ENCODE measurements at regions not wholly inside any gene's neighbourhood (a gene's known extent, or its start where the extent isn't known, plus 50 kb on each side); places are given as distances from the start of the nearest gene placed in this dataset.
"Not testable (repeated sequence)": the region's sequence is repeated elsewhere in the genome, so short reads cannot be mapped to it uniquely, and the experiment has no call there.

DNA sequence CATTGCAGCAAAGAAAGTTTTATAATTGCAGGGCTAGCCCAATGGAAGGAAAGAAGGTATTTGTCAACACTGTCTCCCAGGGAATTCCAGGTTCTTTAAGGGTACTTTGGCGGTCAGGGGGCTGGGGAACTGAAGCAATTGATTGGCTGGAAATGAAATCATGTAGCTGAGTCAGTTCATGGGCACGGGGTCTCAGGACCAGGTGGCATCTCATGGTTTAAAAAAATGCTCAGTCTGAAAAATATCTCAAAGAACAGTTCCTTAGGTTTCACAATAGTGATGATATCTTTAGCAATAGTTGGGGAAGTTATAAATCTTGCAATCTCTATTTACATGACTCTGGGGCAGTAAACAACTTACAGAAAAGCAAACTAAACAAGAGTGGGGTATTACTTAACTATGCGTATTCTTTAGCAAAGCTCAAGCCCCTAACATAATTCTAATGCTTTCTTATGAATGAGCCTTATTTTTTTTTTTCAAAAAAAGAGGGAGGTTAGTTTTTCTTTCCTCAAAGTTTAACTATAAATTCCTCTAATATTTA, 376.9 kb upstream of the NRG3 start:
- no peak for DNase-seq

DNA sequence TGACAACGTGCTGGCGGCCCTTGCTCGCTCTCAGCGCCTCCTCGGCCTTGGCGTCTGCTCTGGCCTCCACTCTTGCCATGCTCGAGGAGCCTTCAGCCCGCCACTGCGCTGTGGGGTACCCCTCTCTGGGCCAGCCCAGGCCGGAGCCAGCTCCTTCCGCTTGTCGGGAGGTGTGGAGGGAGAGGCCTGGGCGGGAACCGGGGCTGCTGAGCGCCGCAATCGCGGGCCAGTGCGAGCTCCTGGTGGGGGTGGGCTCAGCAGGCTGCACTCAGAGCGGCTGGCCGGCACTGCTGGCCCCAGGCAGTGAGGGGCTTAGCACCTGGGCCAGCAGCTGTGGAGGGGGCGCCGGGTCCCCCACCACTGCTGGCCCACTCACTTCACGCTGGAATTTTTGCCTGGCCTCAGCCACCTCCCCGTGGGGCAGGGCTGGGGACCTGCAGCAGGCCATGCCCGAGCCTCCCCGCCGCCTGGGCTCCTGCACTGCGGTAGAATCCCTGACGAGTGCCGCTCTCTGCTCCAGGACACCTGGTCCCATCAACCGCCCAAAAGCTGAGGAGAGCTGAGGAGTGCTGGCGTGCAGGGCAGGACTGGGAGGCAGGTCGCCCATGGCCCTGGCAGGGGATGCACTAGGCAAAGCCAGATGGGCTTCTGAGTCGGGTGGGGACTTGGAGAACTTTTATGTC, 372.2 kb upstream of the NRG3 start:
- DNase-seq, result no peak

DNA sequence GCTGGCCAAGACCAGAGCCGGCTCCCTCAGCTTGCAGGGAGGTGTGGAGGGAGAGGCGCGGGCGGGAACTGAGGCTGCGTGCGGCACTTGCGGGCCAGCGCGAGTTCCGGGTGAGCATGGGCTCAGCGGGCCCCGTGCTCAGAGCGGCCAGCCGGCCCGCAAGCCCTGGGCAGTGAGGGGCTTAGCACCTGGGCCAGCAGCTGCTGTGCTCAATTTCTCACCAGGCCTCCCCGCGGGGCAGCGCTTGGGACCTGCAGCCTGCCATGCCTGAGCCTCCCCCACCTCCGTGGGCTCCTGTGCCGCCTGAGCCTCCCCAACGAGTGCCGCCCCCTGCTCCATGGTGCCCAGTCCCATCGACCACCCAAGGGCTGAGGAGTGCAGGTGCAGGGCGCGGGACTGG, 369.2 kb upstream of the NRG3 start:
- not testable (repeated sequence) for DNase-seq

DNA sequence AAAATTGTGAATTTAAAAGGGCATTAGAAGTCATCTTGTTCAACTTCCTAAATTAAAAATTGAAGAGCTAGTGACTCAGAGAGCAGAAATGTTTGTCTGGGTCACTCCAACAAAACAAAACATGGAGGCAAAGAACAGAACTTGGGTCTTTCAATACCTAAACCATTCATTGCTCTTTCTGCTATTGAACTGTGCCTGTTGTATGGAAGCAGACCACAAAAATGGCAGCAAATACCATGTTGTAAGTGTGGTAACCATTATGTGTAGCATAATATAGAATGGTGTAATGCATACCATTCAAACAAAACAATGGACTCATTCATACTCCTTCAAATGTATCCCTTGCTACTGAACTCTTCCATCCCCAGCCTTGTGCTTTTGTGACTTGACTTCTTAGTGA, 360.2 kb upstream of the NRG3 start:
- DNase-seq, result no peak

DNA sequence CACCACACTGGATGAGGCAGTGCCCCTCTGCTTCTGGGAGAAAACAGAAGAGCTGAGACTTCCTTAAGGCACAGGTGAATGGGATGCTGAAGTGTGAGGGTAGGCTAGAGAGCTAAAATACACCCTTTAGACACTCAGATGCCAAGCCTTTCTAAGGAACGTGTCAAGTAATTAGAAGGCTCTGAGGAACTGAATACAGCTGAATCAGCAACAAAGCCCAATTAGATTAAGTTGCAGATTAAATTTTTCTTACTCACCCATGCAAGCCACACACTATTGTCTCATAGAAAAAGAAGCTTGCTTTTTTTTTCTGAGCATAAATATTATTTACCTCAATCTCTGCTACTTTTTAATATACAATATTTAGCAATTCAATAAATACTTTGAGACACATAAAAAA, 354.3 kb upstream of the NRG3 start:
- no peak for DNase-seq

DNA sequence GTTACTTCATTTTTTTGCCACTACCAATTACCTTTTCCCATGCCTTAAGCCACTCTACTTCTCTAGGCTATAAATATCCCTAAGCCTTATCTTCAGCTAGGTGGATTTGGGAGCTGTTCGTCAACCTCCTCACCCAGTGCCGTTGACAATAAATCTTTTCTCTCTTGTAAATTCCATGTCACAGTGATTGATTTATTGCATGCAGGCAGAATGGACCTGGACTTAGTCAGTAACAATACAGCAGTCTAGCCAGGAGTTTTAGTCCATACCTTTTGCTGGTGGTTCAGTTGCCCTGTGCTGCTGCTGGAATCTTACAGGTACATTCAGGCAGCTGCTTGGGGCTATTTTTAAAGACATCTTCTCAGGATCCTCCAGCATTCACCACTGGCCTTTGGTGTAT, 350.5 kb upstream of the NRG3 start:
- no peak for DNase-seq

DNA sequence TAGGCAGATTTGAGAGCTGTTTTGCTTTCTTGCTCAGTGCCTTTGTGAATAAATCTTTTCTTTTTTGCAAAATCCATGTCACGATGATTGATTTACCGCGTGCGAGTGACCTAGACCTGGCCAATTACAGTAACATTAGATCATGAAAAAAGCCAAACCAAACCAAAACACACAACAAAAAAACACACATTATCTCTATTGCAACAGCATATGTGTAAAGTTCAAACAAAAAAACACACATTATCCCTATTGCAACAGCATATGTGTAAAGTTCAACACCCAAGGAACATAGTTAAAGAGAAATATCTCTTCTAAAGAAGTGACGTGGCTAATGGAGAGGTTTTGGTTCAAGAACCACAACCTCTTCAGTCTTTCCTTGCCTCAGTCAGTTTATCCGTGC, 342.6 kb upstream of the NRG3 start:
- no peak for DNase-seq

DNA sequence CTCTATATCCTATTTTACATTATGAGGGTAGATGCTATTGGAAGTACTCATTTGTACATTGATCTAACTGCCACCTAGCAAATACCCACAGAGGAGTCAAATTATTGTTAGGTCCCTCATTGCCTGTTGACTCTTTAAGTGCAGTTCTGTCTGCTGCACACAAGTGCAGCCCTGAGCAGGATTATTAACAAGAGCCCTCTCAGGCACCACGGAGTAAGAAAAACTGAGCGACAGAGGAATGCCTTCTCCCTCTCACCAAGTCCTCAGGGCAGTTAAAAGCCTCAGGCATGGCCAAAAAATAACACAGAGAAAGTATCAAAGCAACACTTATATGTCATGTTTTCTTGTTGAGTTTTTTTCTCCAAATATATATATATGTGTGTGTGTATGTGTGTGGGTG, 340.0 kb upstream of the NRG3 start:
- no peak for DNase-seq

DNA sequence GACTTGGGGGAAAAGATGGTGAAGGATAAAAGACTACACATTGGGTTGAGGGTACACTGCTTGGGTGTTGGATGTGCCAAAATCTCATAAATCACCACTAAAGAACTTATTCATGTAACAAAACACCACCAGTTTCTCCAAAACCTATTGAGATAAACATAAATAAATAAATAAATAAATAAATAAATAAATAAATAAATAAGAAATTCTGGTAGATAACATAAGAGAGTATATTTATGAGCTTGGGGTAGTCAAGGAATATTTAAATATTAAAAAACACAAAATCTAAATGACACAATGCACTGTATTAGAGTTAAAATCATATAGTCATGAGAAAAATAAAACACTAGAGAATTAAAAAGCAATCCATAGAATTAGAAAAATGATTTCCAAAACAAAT, 333.5 kb upstream of the NRG3 start:
- DNase-seq, result no peak

DNA sequence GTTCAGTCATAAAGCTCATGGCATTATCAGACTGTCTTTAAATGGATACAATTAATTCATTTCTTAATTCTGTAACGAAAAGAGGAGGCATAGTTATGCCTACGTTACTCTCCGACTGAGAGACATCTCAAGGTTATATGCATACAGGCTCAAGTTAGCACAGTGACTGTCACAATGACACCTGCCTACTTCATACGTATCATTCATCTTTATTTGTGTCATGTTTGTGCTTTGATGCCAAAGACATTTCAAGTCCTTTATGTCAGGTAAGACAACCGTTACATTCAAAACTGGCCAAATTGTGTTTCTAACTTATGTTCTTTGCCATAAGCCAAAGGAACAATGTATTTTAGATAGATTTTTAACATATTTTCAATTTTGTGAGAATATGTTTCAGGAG, 328.8 kb upstream of the NRG3 start:
- no peak for DNase-seq

DNA sequence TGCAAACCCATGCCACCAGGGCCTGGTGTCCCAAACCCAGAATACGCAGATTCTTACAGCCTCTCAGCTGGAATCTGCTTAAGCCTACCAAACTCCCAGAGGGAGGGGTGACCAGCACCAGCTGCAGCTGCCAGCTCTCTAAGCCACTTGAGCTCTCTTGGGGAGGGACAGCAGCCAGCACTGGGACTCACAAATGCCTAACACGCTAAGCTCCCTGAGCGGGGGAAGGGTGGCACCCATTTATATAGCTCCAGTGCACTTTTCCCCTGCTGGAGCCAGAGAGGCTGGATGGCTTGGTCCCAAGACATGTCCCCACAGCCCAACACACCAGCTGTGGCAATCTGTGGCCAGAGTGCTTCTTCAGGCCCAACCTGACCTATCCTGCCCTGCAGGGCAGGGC, 326.8 kb upstream of the NRG3 start:
- DNase-seq, result no peak

DNA sequence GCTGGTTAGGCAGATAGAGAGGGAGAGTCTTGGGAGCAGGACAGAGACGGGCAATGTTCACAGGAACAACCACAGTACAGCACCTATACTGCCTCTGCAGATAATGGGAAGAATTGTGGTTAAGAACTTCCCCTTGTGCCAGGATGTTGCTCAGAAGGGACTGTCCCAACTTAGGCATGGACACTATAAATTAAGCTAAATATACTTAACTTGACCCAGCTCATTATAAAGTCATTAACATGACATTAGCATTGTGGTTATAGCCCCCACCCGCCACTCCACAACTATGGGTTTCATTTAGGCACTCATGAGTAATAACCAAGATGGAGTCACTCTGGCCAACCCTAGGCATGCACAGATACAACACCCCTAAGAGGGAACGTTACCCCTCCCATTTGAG, 310.9 kb upstream of the NRG3 start:
- no peak for DNase-seq

DNA sequence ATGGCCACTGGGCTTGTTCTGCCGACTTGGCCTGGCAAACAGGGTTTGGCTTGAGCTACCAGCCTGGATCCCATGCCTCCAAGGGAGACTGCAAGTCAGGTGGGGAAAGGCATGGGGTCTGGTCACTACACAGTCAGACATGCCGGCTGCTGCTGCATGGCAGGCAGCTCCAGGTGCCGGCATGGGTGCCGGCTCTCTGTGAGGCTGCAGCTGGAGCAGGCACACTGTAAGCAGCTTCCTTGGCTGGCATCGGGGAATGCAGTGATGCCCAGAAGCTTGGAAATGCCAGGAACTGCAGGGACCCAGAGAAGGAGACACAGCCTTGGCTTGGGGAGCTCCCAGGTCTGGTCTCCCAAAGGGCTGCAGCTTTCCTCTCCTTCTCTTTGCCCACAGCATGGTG, 305.5 kb upstream of the NRG3 start:
- no peak for DNase-seq

DNA sequence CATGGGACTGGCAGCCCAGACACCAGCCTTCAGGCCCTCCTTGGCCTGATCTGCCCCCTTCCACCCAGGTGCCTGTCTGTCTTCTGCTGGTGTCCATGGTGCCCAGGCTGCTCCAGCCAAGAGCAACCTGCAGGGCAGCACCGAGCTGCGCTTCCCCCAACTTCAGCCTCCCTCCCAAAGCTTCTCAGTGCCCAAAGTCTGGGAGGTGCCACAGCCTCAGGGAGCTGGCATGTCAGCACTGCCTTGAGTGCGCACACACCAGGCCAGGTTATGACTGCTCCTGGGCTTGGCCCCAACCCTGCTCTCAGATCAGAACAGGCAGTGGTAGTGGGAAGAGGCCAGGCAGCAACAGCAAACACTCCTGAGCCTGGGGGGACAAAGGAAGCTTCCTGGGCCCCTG, 304.6 kb upstream of the NRG3 start:
- DNase-seq, result no peak

DNA sequence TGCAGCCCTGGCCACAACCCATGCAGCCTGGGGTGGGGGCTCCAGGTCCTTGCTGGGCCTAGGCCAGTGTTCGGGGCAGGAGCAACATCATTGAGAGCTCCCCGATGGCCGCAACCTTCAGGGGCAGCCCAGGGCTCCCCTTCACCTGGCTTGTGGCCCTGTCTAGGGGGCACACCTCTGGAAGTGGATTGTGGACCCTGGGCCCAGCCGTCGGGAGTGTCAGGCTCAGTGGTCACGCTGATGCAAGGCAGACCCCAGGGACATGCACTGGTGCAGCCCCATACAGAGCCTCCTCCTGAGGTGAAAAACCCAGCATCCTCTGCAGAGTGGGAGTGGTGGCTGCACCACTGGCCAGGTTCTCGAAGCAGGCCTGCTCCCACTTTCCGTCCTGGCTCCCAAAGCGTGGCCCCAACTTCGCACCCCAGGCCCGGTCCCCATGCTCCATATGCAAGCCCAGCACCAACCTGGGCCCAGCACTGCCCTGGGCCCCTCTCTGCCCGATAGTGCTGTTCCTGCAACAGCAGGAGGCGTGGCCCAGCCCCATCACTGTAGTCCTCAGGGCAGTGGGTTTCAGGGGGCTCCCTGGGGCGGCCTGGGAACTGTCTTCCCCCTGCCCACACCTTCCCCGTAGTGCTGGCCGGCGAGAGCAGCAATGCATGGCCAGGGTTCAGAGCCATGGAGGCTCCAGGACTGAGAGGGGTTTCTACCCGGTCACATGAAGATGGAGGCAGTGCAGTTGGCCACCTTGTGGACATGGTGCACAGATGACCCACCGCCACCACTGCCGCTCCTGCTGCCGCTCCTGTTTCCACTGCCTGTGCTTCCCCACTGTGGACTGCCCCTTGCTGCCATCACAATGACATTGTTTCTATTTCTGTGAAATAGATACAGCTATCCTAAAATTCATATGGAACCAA, 303.9 kb upstream of the NRG3 start:
- no peak for DNase-seq

DNA sequence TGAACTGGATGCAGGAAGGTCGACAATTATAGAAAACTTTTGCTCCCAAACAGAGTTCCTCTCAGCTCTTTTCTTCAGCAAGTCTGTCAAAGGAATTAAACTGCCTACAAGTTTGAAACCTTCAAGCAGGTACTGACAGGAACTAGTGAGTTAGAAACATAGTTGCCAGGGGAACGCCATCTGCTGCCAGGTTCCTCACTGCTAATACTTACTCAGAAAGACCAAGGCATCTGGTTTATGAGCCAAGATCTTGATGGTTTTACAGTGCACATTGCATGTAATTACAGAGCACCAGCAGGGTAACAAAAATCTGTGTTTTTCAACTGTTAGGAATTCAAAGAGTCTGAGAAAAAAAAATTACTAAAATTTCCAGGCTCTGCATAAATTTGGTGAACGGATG, 300.0 kb upstream of the NRG3 start:
- no peak for DNase-seq

DNA sequence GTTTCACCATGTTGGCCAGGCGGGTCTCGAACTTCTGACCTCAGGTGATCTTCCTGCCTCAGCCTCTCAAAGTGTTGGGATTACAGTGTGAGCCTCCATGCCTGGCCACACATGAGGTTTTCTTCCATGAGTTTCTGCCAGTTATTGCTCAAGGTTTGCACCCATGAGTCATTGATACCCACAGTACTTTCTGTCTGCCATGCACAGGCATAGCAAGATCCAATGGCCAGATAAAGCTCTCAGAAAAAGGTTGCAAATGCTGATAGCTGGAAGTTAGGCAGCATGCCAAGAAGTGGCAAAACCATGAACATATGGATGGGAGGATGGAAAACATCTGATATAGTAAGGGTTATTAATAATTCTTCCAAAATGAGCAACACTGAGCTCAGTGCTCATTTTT, 298.7 kb upstream of the NRG3 start:
- no peak for DNase-seq

DNA sequence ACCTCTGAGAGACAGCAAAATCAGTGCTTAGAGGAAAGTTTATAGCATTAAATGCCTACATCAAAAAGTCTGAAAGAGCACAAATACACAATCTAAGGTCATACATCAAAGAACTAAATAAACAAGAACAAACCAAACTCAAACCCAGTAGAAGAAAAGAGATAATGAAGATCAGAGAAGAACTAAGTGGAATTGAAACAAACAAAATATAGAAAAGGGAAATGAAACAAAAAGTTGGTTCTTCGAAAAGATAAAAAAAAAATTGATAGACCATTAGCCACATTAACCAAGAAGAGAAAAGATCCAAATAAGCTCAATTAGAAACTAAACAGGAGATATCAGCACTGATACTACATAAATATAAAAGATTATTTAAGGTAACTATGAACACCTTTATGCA, 280.0 kb upstream of the NRG3 start:
- DNase-seq, result no peak

DNA sequence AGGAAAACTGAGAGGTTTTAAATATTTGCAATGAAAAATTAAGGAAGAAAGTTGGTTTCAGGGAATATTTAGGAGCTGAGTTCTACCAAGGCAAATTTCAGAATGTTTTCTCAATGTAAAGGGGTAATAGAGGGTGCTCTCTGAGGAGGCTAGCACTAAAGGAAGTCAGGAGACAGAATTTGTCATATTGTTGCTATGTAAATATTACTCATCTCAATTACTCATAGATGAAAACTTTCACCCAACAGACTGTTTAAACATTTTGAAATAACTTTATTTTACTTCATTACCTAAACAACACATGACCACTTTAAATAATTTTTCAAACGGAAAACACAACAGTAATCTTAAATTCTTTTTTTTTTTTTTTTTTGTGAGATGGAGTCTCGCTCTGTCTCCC, 274.8 kb upstream of the NRG3 start:
- no peak for DNase-seq

DNA sequence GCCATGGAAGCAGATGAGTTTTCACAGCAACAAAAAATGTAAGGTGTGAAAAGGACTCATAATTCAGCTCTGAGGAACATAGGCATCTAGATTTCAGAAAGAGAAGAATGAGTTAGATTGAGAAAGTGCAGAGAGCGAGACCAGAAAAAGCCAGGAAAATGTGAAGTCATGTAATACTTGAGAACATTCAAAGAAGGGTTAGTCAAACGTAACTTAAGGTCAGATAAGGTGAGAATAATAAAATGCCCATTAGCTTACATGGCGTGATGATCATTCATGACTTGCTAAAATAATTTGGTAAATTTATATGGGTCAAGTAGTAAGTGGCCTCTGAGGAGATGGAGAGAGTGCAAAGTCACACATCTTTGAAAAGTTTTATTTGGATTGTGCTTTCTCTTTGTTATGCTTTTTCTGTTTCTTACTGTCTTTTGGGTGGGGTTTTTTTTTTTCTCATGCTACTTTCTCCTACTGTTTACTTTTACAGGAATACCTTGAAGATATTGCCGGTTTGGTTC, 271.8 kb upstream of the NRG3 start:
- DNase-seq, result no peak

DNA sequence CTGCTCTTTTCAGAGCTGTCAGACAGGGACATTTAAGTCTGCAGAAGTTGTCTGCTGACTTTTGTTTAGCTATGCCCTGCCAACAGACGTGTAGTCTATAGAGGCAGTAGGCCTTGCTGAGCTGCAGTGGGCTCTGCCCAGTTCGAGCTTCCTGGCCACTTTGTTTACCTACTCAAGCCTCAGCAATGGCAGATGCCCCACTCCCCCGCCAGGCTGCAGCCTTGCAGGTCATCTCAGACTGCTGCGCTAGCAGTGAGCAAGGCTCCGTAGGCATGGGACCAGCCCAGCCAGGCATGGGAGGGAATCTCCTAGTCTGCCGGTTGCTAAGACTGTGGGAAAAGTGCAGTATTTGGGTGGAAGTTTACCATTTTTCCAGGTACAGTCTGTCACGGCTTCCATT, 230.5 kb upstream of the NRG3 start:
- not testable (repeated sequence) for DNase-seq

DNA sequence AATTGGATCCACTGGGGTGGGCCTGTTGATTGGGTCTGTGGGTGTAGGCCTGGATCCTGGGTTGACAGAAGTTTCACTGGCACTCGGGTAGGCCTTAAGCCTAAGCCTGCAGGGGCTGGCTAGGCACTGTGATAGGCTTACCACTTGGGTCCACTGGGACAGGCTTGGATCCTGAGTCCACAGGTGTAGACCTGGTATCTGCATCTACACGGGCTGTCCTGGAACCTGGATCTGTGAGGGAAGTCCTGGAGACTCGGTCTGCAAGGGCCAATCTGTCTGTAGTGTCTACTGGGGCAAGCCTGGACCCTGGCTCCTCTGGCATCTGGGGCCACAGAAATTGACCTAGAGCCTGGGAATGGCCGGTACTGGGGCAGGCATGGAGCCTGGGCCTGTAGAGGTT, 219.0 kb upstream of the NRG3 start:
- no peak for DNase-seq

DNA sequence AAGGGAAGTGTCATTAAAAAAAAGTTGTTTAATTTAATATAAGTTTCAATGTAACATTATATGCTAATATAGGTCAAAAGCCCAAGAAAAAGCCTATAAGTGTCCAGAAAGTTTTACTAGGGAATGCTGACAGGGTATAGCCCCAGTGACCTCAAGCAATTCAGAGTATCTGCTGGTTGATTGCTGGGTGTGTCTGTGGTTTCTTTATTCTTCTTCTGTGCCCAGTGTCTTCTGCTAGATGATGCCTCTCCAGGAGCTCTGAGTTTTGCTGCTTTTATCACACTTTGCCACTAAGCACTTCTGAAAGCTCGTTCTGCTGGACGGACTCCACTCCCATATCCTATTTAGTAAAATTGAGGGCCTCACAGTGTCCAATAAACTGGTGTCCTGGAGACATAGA, 212.2 kb upstream of the NRG3 start:
- no peak for DNase-seq

DNA sequence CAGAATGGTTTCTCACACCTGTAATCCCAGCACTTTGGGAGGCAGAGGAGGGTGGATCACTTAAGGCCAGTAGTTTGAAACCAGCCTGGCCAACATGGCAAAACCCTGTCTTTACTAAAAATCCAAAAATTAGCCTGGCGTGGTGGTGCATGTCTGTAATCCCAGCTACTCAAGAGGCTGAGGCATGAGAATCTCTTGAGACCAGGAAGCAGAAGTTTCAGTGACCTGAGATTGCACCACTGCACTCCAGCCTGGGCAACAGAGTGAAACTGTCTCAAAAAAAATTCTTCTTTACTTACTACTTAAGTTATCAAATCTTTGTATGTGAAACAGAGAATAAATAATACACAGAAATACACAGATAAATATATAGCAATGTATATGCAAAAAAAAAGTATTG, 210.2 kb upstream of the NRG3 start:
- not testable (repeated sequence) for DNase-seq

All from effector CD4-positive, alpha-beta T cell (primary cell).